NCI-H1417 treated with DMSO at 0.1 percent for 48 hours (cell line): ENCODE measurements at regions not wholly inside any gene's neighbourhood (a gene's known extent, or its start where the extent isn't known, plus 50 kb on each side); places are given as distances from the start of the nearest gene placed in this dataset.

ENCODE experiments used
- DNase-seq: peaks from one replicate; lab custom pipeline; 2025; lab: John Stamatoyannopoulos, UW

GRCh38 chr11:27287205-27287604, 75.8 kb downstream of the CCDC34 start:
- no peak for DNase-seq

GRCh38 chr11:27285761-27286160, 77.3 kb downstream of the CCDC34 start:
- no peak for DNase-seq

- no peak for DNase-seq
These were observed 80.2 kb downstream of the CCDC34 start for GRCh38 chr11:27282806-27283205.

- DNase-seq: no peak
These were observed 81.0 kb downstream of the CCDC34 start for GRCh38 chr11:27281740-27282590.

DNA sequence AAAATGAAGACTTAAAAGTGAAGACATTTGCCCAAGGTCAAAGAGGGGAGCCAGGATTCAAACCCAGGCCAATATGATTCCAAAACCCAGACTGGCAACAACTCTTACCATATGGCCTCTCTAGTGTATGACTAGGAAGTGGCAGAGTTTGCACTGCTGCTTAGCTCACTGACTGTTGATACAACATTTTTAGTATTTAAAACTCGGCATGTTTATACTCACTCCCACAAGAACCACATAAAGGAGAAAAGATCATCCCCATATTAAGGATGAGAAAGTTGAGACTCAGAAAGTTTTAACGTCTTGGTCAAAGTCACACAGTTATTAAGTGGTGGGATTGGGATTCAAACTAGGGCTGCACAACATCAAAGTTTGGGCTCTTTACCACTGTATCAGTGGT, 81.7 kb downstream of the CCDC34 start:
- DNase-seq: no peak

GRCh38 chr11:27280140-27280539, 82.9 kb downstream of the CCDC34 start:
- DNase-seq: no peak

- DNase-seq: no peak
These were observed 83.6 kb downstream of the CCDC34 start for GRCh38 chr11:27279460-27279859.

- no peak for DNase-seq
These were observed 85.2 kb downstream of the CCDC34 start for GRCh38 chr11:27277843-27278242.

- no peak for DNase-seq
These were observed 86.9 kb downstream of the CCDC34 start for GRCh38 chr11:27276141-27276540.

DNA sequence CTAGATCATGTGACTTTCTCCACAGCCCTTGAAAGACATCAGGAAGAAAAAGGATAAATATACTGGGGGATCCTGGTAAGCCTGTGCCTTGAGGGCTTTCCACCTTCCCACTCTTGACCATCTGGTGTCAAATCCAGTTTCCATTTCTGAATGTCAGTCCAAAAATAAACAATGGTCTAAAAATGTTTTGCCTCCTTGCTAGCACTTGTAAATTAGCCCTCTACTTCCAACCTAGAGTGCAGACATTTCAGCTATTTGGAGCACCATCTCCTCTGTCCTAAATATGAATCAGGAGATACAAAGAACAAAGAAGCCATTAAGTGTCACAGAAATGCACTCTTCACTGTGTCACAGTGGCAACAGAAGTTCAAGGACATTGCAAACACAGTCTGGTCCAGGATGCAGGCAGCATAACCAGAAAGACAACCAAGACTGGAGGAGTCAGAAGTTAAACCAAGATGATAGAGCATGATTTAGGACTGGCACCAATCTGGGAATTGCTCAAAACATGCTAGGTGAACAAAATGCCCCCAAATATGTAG, 88.1 kb downstream of the CCDC34 start:
- DNase-seq: no peak

GRCh38 chr11:27266125-27266524, 96.9 kb downstream of the CCDC34 start:
- DNase-seq: no peak

DNA sequence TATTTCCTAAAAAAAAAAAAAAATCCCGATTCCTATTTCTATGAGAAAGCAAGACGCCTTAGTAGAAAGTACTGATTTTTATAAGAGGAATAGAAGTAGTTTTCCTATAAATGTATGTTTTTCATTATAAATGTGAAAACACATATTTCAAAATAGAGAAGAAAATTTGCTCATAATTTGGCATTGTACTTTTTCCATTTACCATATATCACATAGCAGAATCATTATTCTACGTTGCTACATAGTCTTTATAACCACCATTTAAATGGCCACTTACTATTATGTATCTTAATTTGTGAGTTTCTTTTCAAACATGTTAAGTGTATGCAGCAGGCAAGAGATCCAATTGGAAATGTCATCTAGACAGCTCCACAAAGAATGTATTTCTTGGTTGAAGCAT, 99.0 kb downstream of the CCDC34 start:
- DNase-seq: no peak

DNA sequence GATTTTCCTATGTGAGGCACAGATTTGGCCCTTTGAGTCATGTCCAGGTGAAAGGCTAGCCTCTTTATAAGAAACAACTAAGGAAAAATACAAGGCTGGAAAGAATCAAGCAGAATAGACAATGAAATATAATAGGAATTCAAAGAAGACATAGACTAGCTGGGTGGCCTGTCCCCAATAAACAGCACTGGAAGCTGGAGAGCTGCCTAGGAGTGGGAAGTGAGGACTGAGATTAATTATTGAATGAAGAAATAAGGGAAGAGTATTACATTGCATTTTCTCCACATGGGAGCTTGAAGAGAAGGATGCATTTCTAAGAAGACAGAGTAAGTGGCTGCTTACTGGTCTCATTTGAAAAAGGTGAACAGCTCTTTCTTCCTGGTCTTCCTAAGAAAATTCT, 100.0 kb downstream of the CCDC34 start:
- no peak for DNase-seq

GRCh38 chr11:27255447-27255828, 107.6 kb downstream of the CCDC34 start:
- no peak for DNase-seq

- no peak for DNase-seq
These were observed 108.1 kb downstream of the CCDC34 start for GRCh38 chr11:27254744-27255446.

DNA sequence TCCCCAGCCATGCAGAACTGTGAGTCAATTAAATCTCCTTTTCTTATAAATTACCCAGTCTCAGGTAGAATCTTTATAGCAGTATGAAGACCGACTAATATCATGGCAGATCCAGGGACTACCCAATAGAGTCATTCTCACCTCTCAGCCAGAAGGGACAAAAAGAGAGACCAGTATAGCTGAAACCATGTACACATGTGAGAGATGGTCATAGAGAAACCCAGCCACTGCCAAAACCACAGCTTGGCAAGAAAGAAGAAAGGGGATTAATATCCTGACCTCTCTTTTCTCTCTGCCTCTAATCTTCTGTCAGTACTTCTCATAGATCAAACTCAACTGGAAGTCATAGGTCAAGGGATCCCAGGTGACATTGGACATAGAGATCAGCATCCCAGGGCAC, 109.8 kb downstream of the CCDC34 start:
- DNase-seq: no peak

GRCh38 chr11:27250867-27251665, 111.9 kb downstream of the CCDC34 start:
- DNase-seq: no peak

DNA sequence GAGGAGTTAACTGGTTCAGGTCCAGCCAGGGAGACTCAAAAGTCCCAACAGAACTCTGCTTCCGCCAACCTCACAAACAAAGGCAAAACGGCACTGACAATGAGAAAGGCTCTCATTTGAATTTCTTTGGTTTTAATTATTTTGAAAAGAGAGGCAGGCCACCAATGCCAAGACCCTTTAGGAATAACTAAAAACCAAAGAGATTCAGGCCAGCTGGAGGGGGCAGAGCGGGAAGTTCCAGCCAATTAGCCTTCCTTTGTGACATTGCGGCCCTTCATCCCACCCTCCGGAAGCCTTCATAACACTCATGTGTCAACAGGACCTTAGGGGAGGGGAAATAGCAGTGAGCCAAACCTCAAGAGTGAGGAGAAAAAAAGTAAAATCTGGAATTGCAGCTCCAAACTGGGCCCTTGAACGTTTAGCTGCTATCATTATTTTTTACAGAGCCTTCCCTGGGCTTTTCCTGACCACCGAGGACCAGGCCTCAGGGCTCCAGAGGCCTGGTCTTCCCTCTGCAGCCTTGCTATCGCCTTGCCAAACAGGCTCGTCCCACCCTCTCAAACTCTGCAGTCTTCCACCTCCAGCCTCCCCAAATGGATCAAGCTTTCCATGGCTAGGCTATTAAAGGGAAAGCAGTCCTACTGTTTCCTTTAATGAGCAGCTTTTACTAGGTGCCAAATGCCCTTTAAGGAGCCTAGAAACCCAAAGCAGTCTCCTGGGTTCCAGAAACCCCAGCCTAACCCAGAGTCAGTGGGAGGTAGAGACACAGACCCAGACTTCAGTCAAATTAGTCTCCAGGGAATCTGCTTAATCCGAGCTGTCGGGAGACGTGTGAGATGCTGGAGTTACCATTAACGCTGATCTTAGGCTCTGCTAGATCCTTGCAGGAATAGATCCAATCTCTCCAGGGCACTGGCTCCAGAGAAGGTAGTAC, 114.2 kb downstream of the CCDC34 start:
- DNase-seq: no peak

GRCh38 chr11:27247660-27248059, 115.4 kb downstream of the CCDC34 start:
- DNase-seq: no peak

GRCh38 chr11:27246925-27247324, 116.1 kb downstream of the CCDC34 start:
- no peak for DNase-seq

DNA sequence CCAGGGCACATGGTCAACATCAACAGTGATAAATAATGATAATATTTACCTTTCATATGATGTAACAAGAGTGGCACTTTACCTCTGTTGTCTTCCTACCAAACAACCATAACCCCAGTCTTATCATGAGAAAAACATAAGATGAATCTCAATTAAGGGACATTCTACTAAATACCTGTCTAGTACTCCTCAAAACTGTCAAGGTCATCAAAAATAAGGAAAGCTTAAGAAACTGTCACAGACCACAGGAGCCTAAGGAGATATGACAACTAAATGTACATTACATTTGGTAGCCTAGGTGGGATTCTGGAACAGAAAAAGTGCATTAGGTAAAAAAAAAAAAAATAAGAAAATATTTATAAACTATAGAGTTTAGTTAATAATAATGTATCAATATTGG, 118.1 kb downstream of the CCDC34 start:
- no peak for DNase-seq
